T-helper 1 cell (primary cell): ENCODE measurements at regions not wholly inside any gene's neighbourhood (a gene's known extent, or its start where the extent isn't known, plus 50 kb on each side); places are given as distances from the start of the nearest gene placed in this dataset.
"Not testable (repeated sequence)": the region's sequence is repeated elsewhere in the genome, so short reads cannot be mapped to it uniquely, and the experiment has no call there.

Experiments used
- DNase-seq, 5 donors: peaks; one replicate each; pipeline ENCODE4 v3.0.0-alpha.2; 2012 to 2020

DNA sequence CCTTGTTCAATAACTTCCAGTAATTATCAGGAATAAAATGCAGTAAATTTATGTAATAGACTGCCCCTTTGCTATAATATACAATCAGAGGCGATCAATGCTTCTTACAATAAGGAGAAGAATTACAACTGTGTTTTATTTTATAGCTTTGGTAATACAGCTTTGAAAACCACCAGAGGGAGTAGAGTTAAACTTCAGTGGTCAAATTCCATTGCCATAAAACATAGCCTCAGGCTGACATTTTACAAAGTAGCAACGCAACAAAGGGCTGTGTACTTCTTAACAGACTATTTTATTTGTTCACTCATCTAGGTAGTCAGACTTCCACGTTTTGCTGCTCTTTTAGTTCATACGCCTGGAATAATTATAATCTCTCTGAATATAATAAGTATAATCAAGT is 58.5 kb downstream of the TEX13C start:
- no peak for DNase-seq

DNA sequence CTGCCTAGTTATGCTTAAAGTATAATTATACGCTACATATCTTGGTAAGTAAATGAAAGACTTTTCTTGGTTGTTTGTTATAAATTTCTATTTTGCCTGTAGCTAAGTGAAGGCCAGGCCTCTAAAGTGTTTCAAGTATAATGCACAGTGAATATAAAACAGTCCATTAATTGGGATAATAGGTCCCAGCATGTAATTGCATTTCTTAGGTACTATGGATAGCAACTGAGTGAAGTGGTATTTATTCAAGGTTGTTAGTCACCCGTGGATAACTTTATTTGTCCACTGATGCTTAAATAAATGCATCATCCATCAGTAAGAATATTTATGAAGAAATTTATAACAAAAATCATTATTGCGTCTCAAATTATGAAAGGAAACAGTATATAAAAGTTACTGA is 59.1 kb downstream of the TEX13C start:
- DNase-seq: no peak

DNA sequence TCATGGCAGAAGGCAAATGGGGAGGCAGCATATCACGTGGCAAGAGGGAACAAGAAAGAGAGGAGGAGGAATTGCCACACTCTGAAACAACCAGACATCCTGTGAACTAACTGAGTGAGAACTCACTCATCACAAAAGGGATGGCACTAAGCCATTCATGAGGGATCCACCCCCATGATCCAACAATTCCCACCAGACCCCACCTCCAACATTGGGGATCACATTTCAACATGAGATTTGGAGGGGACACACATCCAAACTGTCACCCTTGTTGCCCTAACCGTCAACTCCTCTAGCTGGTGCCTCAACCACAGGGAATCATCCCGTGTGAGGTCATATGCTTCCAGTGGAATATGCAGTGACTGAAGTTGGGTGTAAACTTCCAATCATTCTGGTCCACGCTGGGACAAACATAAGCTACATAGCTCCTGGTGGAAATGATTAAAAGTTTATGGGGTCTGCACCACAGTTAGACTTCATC is 62.5 kb downstream of the TEX13C start:
- no peak for DNase-seq

DNA sequence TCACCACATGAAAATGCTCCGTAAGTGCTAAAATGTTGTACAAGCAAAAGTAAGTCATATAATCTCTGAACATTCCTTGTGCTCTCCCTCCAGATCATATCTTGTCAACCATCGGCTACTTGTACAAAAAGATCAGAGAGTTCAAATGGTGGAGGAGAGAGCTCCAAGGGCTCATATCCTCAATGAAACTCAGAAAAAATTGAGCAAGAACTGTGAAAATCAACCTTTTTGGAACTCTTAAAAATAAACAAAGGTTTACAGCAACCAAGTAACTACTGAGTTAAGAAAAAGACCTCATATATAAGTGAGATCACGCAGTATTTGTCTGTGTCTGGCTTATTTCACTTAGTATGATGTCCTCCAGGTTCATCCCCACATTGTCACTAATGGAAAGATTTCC is 63.2 kb downstream of the TEX13C start:
- DNase-seq: no peak

DNA sequence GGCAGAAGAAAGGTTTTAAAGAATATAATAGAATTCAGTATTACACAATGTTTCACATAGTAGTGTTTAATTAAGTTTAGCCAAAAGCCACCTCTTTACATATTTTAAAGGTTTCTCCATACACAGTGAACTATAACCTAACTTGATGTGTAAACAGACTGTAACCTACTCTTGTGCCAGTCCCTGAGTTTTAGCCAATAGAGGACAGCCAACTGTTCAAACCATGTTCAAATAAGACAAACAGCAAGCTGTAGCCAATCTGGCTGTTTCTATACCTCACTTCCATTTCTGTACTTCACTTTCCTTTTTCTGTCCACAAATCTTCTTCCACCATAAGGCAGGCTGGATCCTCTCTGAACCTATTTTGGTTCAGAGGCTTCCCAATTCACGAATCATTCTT is 65.2 kb downstream of the TEX13C start:
- no peak for DNase-seq

DNA sequence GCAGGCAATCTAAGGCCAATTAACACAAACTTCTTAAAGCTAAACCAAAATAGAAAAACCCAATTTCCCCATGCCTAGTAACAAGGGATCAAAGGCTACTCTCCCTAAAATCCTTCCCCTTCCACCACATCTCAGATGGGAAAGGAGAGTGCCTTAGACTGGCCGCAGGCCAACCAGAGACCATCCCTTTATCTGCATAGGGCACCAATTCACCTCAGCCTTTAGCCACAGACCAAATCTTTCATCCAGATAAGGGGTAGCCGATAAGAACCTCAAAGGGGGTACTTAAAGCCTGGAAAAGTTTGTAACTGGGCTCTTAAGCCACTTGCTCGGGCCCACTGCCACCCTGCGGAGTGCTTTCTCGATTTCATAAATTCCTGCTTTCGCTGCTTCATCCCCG is 68.3 kb downstream of the TEX13C start:
- no peak for DNase-seq

DNA sequence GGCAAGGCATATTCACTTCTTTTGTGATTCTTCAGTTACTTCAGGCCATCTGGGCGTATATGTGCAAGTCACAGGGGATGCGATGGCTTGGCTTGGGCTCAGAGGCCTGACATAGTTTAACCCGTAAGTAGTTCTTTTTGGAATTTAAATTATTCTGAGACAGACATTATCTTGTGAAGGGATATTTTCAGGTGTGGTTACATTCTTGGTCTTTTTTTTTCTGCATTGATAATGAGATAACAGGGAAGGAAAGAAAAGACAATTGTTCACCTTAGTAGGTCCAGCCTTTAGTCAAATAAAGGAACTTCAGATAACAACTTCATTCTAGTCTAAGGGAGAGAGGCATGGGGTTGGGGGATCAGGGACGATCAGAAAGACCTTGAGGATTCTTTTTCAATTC is 74.8 kb downstream of the TEX13C start:
- DNase-seq: no peak

DNA sequence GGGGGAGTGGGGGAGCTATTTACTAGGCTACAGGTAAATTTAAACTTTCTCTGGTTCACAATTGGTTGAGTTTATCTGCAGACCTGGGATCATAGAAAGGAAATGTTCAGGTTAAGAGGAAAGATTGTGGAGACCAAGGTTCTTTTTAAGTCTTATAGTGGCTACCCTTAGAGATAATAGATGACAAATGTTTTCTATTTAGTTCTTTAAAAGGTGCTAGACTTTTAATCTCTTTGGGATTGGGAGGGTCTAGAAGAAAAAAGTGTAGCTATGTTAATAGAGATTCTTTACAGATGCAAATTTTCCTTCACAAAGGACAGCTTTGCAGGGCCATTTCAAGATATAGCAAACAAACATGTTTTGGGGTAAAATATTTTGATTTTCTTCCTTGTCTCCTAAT is 76.0 kb downstream of the TEX13C start:
- no peak for DNase-seq

DNA sequence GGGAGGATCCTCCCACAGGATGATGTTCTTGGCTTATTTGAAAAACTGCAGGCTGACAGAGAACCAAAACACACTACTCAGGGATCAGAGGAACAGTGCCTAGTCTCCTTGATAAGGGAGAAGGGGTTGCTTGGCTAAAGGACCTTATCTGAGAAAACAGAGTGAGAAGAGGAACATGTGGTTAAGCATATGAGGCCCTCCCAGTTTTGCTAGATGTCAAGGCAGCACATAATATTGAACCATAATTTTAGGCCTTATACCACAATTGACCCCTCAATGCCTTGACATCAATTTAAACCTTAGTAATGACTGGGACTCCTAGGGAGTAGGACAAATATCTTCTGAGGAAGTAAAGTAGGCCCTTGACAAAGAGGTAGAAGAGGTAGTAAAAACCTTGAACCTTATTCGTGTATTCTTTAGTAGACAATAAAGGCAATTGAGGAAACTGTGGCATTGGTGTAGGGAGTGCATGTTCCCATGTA is 79.3 kb downstream of the TEX13C start:
- DNase-seq: no peak

DNA sequence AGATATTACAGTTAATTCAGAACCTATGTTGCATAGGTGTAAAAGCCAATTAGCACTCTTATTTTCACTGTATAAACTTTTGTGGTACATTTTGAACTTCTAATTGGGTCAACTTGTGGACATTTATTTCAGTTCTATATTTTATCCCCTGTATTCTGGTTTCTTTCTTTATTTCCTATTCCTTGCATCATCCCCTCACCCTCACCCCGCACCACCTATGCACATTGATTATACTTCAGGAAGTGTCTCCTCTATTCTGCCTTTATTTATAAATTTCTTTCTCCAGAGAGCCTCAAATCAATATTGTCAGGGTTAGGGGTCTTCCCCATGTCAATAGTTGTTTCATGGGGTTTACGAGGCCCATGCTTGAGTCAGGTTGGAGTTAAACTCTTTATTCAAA is 83.1 kb downstream of the TEX13C start:
- DNase-seq: no peak

DNA sequence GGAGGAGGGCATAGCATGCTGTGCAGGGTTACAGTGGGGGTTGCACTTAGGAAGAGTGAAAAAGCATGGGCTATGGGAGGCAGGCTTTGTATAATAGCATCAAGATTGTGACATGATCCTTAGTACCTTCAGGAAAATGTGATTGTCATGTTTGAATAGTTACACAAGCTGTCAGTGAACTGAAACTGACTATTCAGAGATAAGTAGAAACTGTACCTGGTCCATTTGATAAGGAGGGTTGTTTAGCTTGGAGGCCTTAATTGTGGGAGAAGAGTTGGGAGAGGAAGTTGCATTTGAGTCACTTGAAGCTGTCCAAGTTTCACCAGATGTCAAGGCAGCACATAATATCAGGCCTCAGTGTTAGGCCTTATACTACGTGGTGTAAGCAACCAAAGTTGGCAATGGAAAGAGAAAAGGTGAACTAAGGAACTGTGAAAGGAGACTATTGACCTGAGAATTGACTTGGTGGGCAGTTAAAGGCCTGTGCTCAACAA is 85.0 kb downstream of the TEX13C start:
- DNase-seq: no peak

DNA sequence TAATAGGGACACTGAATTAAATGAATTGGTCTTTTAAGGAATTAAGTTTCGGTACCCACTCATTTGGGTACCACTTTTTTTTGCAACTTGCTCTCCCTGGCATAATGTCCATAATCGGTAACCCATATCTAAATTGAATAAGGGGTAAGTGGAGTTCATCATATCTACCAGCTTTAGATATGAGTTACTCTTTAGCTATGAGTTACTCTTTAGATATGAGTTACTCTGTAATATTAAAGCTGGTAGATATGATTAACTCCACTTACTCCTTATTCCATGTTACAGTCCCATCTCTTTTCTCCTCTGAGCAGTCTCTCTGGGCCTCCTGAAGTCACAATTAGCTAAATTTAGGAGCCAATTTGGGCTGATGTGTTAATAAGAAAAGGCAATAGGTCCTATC is 85.7 kb downstream of the TEX13C start:
- DNase-seq: no peak

DNA sequence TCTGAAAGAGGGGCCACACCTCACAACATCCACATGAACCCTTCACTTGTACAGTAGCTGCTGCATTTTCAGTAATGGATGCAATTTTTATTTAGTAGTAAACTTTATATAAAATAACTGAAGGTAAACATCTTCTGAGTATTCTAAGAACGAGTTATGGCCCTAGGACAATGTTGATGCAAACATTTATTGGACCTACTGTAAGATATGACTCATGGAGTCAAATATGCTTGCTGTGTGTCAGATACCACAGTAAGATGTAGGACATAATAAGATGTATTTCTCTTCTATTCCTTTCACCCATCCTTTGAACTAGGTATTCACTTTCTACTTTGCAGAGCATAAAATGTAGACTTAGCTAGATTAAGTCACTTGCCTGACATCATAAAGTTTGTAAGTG is 87.6 kb downstream of the TEX13C start:
- DNase-seq: no peak

DNA sequence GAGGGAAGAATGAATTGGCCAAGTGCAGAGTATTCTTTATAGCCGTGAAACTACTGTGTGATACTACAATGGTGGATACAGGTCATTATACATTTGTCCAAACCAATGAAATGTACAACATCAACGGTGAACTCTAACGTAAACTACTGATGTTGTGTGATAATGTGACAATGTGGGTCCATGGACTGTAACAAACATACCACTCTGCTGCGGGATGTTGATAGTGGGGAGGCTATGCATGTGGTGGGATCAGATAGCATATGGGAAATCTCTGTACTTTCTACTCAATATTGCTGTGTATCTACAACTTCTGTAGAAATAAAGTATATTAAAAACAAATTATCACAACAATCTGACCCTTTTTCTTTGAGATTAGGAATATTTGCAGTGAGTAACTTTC is 101.1 kb downstream of the TEX13C start:
- no peak for DNase-seq

DNA sequence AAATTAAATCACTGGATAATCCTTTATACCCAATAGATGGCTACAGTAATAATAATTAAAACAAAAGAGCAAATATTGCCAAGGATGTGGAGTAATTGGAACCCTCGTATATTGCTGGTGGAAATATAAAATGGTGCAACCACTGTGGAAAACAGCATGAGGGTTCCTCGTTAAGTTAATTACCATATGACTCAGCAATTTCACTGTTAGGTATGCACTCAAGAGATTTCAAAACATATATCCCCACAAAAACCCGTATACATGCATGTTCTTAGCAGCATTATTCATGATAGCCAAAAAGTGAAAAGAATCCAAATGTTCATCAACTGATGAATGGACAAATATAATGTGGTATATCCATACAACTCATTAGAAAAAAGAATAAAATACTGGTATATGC is 103.3 kb downstream of the TEX13C start:
- no peak for DNase-seq

DNA sequence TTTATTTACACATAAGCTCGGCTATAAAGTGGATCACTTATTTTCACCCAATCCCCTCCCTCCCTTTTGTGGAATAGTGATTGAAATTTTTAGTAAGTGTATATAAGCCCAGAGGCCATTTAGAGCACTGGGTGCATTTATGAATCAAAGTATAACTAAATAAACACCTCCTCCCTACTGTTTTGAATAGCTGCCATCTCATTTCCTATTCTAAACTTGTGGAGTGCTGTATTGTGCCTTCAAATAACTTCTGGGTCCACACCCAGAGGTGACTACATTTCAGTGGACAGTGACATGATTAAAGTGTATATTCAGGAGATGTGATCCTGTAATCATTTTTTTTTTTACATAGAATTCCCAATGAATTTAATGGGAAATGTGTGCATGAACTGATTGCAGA is 104.9 kb downstream of the TEX13C start:
- no peak for DNase-seq

DNA sequence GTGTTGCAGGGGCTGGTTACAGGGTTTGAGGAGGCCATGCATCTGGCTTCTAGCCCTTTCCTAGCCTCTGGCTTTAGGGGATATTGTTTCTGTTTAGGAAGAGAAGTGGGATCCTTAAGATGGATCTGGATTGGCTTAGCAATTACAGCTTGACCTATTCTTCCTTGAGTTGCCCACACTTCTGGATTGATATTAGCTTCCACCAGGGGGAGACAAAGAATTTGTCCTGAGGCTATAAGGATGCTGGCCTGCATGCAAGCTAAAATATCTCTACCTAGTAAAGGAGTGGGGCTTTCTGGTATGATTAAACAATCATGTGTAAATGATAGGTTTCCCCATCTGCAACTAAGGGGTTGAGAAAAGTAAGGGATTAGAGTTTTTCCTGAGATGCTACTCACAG is 117.2 kb downstream of the TEX13C start:
- peak in 1 of 5 donors; percentile 2 for DNase-seq

DNA sequence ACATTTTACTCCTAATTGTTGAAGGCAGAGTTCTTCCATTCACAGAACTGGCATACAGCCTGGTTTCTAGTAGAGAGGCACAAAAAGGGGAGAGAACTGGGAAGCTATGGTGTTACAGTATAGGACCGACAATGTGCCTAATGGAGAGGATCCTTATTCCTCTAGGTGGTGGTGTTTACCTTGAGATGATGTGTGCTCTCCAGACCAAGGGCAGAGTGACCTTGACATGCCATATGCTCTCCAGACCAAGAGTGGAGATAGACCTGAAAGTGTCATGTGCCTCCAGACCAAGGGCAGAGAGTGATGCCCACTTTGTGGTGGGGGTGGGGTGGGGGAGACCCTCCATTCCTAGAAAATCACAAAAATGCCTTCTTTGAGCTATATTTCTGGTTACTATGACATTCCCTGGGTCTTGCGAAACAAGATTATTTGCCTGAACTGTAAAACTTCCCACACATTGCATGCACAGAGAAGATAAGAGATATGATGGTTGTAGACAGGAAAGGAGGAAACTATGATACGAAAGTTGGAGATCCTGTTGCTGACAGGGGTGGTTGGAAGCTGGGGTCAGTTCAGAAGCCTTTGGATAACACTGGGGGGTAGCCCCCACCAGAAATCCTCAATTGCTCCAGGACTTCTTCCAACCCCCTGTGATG is 119.7 kb downstream of the TEX13C start:
- no peak for DNase-seq

DNA sequence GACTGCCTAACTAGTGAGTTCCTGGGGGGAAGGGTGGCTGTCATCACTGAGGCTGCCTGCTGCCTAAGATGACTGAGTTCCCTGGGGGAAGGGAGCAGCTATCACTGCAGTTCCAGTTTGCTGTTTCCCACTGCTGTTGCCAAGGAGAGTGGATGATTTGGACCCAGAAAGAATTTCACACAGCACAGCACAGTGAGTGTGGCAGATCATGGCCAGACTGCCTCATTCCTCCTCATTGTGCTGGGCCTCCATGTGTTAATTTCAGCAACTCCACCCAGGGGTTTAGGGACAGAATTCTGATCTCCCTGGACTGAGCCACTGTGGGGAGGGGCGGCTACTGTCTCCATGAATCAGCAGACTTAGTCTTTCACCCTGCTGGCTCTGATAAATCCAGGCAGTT is 125.0 kb downstream of the TEX13C start:
- DNase-seq: no peak

DNA sequence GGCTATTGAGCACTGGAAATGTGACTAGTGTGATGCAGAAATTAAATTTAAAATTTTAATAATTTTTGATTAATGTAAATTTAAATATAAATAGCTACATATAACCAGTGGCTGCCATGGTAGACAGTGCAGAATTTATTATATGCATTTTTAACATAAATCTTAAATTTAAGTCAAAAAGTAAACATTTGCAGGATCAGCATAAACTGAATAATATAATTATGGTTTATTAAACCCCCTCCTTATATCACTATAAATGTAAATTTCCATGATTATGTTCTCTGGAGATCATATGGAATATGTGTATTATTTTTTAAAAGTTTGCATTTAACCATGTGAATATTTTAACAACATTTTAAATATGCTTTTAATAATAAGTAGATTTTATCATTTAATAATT is 155.8 kb downstream of the TEX13C start:
- no peak for DNase-seq

DNA sequence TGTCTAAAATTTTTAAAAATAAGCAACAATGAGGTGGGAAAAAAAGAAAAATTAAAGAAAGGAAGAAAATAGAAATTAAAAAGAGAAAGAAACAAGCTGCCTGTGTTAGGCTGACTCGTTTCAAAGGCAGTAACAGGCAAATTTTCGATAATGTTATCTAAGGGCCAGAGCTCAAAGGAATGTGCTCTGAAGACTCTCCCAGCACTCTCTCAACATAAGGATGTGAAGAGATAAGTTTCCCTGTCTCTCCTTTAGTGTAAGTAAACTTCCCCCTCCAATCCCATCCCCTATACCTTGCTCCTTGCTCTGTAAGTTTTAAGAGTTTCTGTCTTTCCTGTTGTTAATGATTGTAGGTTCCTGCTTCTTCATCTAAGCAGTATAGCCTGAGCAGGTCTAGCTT is 172.8 kb downstream of the TEX13C start:
- DNase-seq: no peak

DNA sequence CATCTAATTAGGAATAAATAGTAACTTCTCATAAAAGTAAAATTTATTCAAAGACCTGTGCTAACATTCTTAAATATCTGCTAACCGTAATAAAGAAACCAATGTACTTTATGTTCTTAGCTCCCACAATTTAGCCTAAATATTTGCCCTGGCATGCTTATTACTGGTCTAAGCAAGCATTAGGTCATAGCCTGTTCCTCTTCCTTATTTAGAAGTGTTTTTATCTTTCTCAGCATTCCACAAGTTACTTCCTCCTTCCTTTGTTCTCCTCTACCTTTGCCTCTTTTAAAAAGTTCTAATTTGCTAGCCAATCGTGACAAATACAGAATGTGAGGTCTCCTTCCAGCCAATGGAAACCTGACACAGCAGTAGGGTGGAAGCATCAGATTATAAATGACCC is 173.3 kb downstream of the TEX13C start:
- not testable (repeated sequence) for DNase-seq

DNA sequence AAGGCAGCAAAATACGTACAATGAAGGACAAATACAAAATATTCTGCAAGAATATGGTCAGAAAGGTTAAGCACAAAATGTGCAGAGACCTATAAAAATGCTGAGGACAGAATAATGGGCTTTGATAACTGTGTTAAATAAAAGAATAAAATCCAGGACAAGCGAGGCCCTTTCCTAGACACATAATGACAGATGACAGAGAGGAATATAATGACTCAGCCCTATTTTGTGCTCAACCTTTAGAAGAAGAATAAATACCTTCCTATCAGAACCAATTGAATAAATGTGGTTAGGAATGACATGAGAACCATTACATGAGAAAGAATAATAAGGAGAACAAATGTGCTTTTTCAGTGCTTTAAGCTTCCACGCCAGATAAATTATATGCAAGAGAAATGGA is 178.0 kb downstream of the TEX13C start:
- no peak for DNase-seq

DNA sequence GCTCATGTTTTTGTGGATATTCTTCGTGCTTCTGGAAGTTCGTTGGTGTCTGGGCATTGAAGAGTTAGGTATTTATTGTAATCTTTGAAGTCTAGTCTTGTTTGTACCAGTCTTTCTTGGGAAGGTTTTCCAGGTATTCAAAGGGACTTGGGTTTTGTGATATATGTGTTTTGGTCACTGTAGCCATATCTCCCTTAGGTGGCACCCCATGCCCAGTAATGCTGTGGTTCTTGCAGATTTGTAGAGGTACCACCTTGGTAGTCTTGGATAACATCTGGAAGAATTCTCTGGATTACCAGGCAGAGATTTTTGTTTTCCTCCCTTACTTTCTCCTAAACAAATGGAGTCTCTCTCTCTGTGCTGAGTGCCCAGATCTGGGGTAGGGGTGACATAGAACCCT is 184.1 kb downstream of the TEX13C start:
- no peak for DNase-seq

DNA sequence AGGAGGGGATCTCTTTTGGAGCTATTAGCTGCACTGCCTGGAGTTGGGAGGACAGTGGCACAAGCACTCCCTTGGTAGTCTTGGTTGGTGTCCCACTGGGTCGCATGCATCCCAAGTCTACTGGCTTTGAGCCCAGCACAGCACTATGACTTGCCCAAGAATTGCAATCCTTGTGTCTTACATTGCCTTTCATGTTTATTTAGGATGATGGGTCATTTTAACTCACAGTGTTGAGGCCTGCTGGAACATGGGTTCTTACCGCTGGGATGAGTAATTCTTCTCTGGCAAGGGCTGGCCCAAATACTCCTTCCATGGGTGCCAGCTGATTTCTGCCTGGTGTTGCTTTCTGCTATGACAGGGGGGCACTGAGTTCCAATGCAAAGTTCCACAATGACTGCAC is 185.5 kb downstream of the TEX13C start:
- no peak for DNase-seq
